CD4-positive, alpha-beta T cell treated with Interferon alpha-2 for 1 hour (primary cell): ENCODE measurements at regions not wholly inside any gene's neighbourhood (a gene's known extent, or its start where the extent isn't known, plus 50 kb on each side); places are given as distances from the start of the nearest gene placed in this dataset.

ENCODE experiments used
- DNase-seq, 2 donors: peaks; one replicate each; pipeline ENCODE4 v3.0.0-alpha.2; 2020 to 2022

- no peak for DNase-seq
These were observed 91.6 kb downstream of the ZC3H11B start for GRCh38 chr1:219521325-219521724.

GRCh38 chr1:219520241-219520640, 92.7 kb downstream of the ZC3H11B start:
- no peak for DNase-seq

GRCh38 chr1:219518907-219519248, 94.0 kb downstream of the ZC3H11B start:
- no peak for DNase-seq

- no peak for DNase-seq
These were observed 94.6 kb downstream of the ZC3H11B start for GRCh38 chr1:219518168-219518906.

- DNase-seq: no peak
These were observed 95.9 kb downstream of the ZC3H11B start for GRCh38 chr1:219517031-219517430.

- DNase-seq: no peak
These were observed 98.2 kb downstream of the ZC3H11B start for GRCh38 chr1:219514728-219515127.

GRCh38 chr1:219507437-219507836, 105.5 kb downstream of the ZC3H11B start:
- no peak for DNase-seq

- no peak for DNase-seq
These were observed 106.0 kb downstream of the ZC3H11B start for GRCh38 chr1:219506936-219507335.

- no peak for DNase-seq
These were observed 106.4 kb downstream of the ZC3H11B start for GRCh38 chr1:219506473-219506899.

GRCh38 chr1:219505886-219506285, 107.0 kb downstream of the ZC3H11B start:
- no peak for DNase-seq

- no peak for DNase-seq
These were observed 109.3 kb downstream of the ZC3H11B start for GRCh38 chr1:219503604-219504003.

- no peak for DNase-seq
These were observed 112.5 kb downstream of the ZC3H11B start for GRCh38 chr1:219500327-219500897.

GRCh38 chr1:219498666-219499065, 114.2 kb downstream of the ZC3H11B start:
- no peak for DNase-seq

GRCh38 chr1:219495737-219496408, 117.0 kb downstream of the ZC3H11B start:
- DNase-seq: no peak

- no peak for DNase-seq
These were observed 120.2 kb downstream of the ZC3H11B start for GRCh38 chr1:219492717-219493116.

GRCh38 chr1:219490566-219490965, 122.3 kb downstream of the ZC3H11B start:
- no peak for DNase-seq

GRCh38 chr1:219489636-219490035, 123.3 kb downstream of the ZC3H11B start:
- no peak for DNase-seq

- DNase-seq: no peak
These were observed 124.6 kb downstream of the ZC3H11B start for GRCh38 chr1:219488275-219488674.

- DNase-seq: no peak
These were observed 129.4 kb downstream of the ZC3H11B start for GRCh38 chr1:219483530-219483929.

GRCh38 chr1:219480011-219480410, 132.9 kb downstream of the ZC3H11B start:
- DNase-seq: no peak

- DNase-seq: no peak
These were observed 134.1 kb downstream of the ZC3H11B start for GRCh38 chr1:219478811-219479210.

GRCh38 chr1:219477861-219478260, 135.0 kb downstream of the ZC3H11B start:
- DNase-seq: no peak

- DNase-seq: no peak
These were observed 136.2 kb downstream of the ZC3H11B start for GRCh38 chr1:219476716-219477115.

GRCh38 chr1:219476116-219476515, 136.8 kb downstream of the ZC3H11B start:
- no peak for DNase-seq
